ENCODE measurements at regions not wholly inside any gene's neighbourhood (a gene's known extent, or its start where the extent isn't known, plus 50 kb on each side); places are given as distances from the start of the nearest gene placed in this dataset.
"Not testable (repeated sequence)": the region's sequence is repeated elsewhere in the genome, so short reads cannot be mapped to it uniquely, and the experiment has no call there.

- DNase-seq (ENCODE audit: low read depth): no peak
Measured at GRCh38 chr1:199448646-199449045, 578.9 kb upstream of the NR5A2 start.

- DNase-seq (ENCODE audit: low read depth): no peak
Measured at GRCh38 chr1:199449221-199449620, 578.3 kb upstream of the NR5A2 start.

DNA sequence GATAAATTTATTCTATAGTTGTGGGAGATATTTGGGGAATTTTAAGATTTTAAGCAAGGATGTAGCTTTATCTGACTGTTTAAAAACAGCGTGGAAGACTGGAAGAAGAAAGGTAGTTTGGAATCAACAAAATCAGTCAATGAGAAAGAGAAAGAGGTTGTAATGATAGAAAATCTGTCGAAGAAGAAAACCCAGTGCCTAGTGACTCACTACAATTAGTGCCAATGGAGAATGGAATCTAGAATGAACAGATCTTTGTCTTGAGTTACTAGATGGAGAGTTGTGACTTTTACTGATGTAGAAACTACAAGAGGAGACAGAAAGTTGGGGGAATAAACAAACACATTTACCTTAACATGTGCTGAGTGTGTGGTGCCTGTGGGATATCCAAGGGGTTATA, 577.8 kb upstream of the NR5A2 start:
- DNase-seq (ENCODE audit: low read depth): no peak

GRCh38 chr1:199452627-199453026, 574.9 kb upstream of the NR5A2 start:
- DNase-seq (ENCODE audit: low read depth): no peak

DNA sequence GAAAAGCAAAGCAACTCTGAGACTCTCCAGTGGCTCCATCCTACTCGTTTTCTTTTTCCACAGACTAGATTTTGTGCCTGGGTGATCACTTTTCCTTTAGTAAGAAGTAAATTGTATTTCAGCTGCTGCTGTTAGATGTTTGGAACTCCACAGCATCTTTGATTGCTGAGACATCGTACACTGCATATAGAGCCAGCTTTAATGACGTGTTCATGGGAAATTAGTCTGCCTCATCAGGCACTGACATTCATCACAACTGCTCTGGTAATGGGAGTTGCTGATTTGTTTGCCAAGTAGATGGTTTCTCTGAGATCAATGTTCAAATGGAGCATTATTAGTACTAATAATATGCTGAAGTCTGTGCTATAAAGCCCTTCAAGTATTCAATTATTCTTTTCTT, 573.8 kb upstream of the NR5A2 start:
- DNase-seq (ENCODE audit: low read depth): no peak

- DNase-seq (ENCODE audit: low read depth): no peak
Measured at GRCh38 chr1:199460933-199461332, 566.6 kb upstream of the NR5A2 start.

DNA sequence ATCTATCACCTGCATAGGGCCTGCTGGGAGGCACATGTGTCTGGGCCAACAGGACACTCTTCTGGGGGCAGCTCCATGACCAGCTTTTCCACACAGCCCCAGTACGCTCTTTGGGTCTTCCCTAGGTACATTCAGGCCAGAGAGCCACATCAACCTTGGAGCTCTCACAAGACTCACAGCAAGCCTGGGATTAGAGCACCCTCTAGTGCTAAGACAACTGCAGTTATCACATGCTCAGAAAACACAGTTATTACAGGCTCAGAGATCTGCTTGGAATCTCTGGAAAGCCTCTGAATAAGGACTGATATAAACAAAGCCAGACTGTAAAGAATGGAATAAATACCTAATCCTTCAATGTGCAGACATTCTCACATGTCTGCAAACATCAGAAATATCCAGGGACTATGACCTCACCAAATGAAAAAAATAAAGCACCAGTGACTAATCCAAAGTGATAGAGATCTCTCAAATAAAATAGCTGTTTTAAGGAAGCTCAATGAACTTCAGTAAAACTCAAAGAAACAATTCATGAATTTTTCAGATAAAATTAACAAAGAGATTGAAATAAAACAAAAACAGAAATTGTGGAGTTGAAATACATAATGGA, 563.9 kb upstream of the NR5A2 start:
- DNase-seq (ENCODE audit: low read depth): no peak

DNA sequence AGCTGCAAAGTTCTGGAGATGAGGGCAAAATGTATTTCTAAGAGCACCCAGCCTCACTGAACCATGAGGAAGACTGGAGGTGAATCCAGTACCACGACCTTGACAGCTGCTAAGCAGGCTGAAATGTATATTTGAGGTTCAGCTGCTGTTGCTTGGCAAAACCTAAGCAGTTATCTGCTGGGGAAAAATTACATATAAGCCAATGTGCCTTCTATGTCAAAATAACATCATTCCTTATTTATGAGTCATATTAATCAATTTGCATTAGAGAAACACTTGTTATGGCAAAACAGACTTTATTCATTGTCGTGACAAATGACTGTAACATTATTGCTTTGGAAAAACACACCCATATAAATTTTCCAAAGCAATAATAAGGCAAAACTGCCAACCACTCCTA, 560.5 kb upstream of the NR5A2 start:
- DNase-seq (ENCODE audit: low read depth): no peak

- no peak for DNase-seq (ENCODE audit: low read depth)
Measured at GRCh38 chr1:199472018-199472417, 555.5 kb upstream of the NR5A2 start.

DNA sequence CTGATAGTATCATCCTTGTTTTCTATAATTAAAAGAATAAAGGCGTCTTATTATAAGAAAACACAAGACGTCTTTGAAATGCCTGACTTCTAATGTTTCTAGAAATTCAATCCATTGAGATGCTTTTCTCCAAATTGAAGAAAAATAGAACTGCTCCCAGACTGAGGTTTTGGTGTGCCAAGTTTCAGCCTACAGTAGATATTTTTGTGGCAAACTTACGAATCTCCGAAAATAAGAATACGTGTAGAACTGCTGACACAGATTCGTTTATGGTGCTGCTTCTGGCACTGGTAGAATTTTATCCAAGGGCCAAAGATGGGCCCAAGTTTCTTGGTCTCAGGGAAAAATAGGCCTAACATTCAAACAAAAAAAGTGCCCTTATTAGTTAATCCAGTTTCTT, 554.5 kb upstream of the NR5A2 start:
- no peak for DNase-seq (ENCODE audit: low read depth)

GRCh38 chr1:199474738-199475137, 552.8 kb upstream of the NR5A2 start:
- no peak for DNase-seq (ENCODE audit: low read depth)

DNA sequence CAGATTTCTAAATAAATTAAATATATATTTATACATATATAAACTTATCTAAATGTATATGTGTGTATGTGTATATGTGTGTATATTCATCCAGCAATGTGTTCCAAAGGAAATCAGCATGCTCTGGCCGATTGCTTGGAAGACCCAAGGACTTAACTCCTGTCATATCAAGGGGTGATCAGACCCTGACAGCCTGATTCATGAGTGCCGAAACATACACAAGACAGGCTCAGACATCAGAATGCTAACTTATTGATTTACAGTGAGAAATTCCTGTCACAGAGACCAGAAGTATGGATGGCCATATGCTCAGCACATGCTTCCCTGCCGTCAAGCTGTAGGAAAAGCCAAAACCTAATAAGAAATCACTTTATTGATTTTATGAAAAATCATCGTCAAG, 545.1 kb upstream of the NR5A2 start:
- DNase-seq (ENCODE audit: low read depth): no peak

GRCh38 chr1:199489594-199489993, 537.9 kb upstream of the NR5A2 start:
- DNase-seq (ENCODE audit: low read depth): no peak

- no peak for DNase-seq (ENCODE audit: low read depth)
Measured at GRCh38 chr1:199490769-199491527, 536.6 kb upstream of the NR5A2 start.

DNA sequence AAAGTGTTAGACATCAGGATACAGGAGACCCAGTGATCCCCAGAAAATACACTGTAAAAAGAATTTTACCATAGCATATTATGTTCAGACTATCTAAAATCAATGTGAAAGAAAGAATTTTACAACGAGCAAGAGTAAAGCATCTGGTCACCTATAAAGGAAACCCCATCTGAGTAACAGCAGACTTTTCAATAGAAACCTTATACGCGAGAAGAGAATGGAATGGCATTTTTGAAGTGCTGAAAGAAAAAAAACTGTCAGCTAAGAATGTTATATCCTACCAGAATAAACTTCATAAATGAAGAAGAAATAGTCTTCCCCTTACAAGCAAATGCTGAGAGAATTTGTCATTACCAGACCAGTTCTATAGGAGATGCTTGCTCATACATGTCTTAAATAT, 532.1 kb upstream of the NR5A2 start:
- DNase-seq (ENCODE audit: low read depth): no peak

DNA sequence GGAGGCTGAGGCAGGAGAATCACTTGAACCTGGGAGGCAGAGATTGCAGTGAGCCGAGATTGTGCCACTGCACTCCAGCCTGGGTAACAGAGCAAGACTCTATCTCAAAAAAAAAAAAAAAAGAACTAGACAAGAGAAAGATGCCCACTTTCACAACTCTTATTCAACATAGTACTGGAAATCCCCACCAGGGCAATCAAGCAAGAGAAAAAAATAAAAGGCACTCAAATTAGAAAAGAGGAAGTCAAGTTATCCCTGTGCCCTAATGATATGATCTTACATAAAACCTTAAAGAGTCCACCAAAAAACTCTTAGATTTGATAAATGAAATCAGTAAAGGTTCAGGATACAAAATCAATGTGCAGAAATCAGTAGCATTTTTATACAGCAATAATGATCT, 528.7 kb upstream of the NR5A2 start:
- DNase-seq (ENCODE audit: low read depth): not testable (repeated sequence)

GRCh38 chr1:199508072-199508471, 519.4 kb upstream of the NR5A2 start:
- DNase-seq (ENCODE audit: low read depth): no peak

- no peak for DNase-seq (ENCODE audit: low read depth)
Measured at GRCh38 chr1:199508653-199509052, 518.9 kb upstream of the NR5A2 start.

- no peak for DNase-seq (ENCODE audit: low read depth)
Measured at GRCh38 chr1:199509456-199509855, 518.1 kb upstream of the NR5A2 start.

DNA sequence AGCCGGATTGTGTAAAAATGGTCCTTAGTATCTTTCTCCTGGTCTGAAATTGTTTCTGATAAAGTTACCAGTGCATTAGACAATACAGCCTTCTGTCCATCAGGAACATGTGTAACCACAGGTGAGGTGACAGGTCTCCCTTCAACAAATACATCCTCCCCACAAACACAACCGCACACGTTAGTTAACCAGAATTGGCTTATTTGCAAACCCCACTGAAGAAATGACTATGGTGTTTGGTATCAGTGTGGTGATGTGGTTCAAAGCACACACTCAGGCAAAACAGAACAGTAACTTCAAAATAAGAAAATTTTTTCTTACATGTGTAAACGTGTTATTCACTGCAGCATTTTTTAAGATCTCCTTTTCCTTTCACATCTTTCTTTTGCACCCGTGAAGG, 517.2 kb upstream of the NR5A2 start:
- no peak for DNase-seq (ENCODE audit: low read depth)

DNA sequence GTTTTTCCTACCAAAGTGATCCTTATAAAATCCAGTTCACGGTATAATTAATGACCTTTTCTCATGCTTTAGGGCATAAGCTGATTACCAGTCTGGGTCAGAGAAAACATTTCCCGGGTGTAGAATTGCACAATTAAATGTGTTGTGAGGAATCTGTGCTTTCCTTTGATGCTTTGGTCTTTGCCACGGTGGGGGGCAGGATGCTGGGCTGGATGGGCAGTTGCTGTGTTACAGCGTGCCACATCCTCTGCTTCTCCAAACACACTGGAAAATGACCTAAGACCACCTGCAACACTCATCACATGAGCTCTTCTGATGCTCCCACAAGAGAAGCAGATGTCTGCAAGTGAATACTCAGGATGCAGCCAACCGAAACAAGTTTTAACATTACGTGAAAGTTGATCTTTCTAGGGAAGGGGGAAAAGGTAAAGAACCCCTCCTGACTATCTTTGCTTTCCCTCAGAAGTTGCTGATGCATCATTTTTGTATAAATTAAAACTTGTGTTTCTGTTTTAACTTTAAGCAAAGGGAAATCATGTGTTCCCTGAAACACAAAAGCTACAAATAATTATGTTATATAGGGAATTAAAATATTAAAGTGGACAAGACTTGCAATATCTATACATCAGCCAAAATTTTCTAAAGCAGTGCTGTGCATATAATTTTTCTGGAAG, 515.3 kb upstream of the NR5A2 start:
- no peak for DNase-seq (ENCODE audit: low read depth)

DNA sequence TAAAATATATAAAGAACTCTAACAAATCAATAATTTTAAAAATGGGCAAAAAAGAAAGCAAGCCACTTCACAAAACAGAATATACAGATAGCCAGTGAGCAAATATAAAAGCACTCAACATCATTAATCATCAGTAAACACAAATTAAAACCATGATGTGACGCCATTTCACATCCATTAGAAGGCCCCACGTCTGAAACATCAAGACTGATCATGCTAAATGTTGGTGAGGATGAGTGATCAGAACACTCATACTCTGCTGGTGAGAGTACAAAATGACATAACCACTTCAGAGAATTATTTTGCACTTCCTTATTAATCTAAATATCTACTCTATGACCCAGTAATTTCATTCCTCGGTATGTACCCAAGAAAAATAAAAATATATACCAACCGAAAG, 512.2 kb upstream of the NR5A2 start:
- DNase-seq (ENCODE audit: low read depth): no peak

GRCh38 chr1:199522338-199522737, 505.2 kb upstream of the NR5A2 start:
- DNase-seq (ENCODE audit: low read depth): no peak

- DNase-seq (ENCODE audit: low read depth): no peak
Measured at GRCh38 chr1:199522936-199523335, 504.6 kb upstream of the NR5A2 start.
